ENCODE measurements at regions not wholly inside any gene's neighbourhood (a gene's known extent, or its start where the extent isn't known, plus 50 kb on each side); places are given as distances from the start of the nearest gene placed in this dataset.

GRCh38 chr11:22106566-22106965 lies 86.3 kb upstream of the ANO5 start:
- TF ChIP-seq CTCF (IDR thresholded peaks at IDR 0.05; ENCODE audit: low read depth, low read length, poor library complexity, severe bottlenecking) (no peak), EZH2phosphoT487 (IDR thresholded peaks at IDR 0.05; ENCODE audit: borderline replicate concordance, low read length) (no peak)
